ENCODE measurements at regions not wholly inside any gene's neighbourhood (a gene's known extent, or its start where the extent isn't known, plus 50 kb on each side); places are given as distances from the start of the nearest gene placed in this dataset.
"Not testable (repeated sequence)": the region's sequence is repeated elsewhere in the genome, so short reads cannot be mapped to it uniquely, and the experiment has no call there.

GRCh38 chr4:81806485-81806884, 334.8 kb upstream of the RASGEF1B start:
- no peak for DNase-seq

GRCh38 chr4:81804849-81805248, 333.1 kb upstream of the RASGEF1B start:
- DNase-seq: no peak

- DNase-seq: no peak
Observed at GRCh38 chr4:81802285-81802846, 330.7 kb upstream of the RASGEF1B start.

- no peak for DNase-seq
Observed at GRCh38 chr4:81799371-81799770, 327.7 kb upstream of the RASGEF1B start.

- DNase-seq: no peak
Observed at GRCh38 chr4:81796790-81797528, 325.3 kb upstream of the RASGEF1B start.

- no peak for DNase-seq
Observed at GRCh38 chr4:81792521-81792920, 320.8 kb upstream of the RASGEF1B start.

GRCh38 chr4:81790477-81790876, 318.8 kb upstream of the RASGEF1B start:
- no peak for DNase-seq

GRCh38 chr4:81789741-81790399, 318.2 kb upstream of the RASGEF1B start:
- no peak for DNase-seq

- DNase-seq: no peak
Observed at GRCh38 chr4:81789158-81789557, 317.5 kb upstream of the RASGEF1B start.

GRCh38 chr4:81786766-81787165, 315.1 kb upstream of the RASGEF1B start:
- DNase-seq: no peak

GRCh38 chr4:81786063-81786763, 314.5 kb upstream of the RASGEF1B start:
- DNase-seq: no peak

- DNase-seq: no peak
Observed at GRCh38 chr4:81785338-81785737, 313.6 kb upstream of the RASGEF1B start.

GRCh38 chr4:81783558-81783957, 311.9 kb upstream of the RASGEF1B start:
- no peak for DNase-seq

- no peak for DNase-seq
Observed at GRCh38 chr4:81781799-81782198, 310.1 kb upstream of the RASGEF1B start.

GRCh38 chr4:81777718-81778117, 306.0 kb upstream of the RASGEF1B start:
- DNase-seq: not testable (repeated sequence)

GRCh38 chr4:81776794-81777193, 305.1 kb upstream of the RASGEF1B start:
- no peak for DNase-seq

- DNase-seq: no peak
Observed at GRCh38 chr4:81773557-81773956, 301.9 kb upstream of the RASGEF1B start.

- DNase-seq: no peak
Observed at GRCh38 chr4:81771721-81772120, 300.0 kb upstream of the RASGEF1B start.

- no peak for DNase-seq
Observed at GRCh38 chr4:81769244-81769643, 297.5 kb upstream of the RASGEF1B start.

- DNase-seq: no peak
Observed at GRCh38 chr4:81758574-81759264, 287.0 kb upstream of the RASGEF1B start.

- DNase-seq: no peak
Observed at GRCh38 chr4:81757691-81758090, 286.0 kb upstream of the RASGEF1B start.

GRCh38 chr4:81756973-81757372, 285.3 kb upstream of the RASGEF1B start:
- no peak for DNase-seq

GRCh38 chr4:81756042-81756441, 284.3 kb upstream of the RASGEF1B start:
- no peak for DNase-seq
